ENCODE measurements at regions not wholly inside any gene's neighbourhood (a gene's known extent, or its start where the extent isn't known, plus 50 kb on each side); places are given as distances from the start of the nearest gene placed in this dataset.

DNA sequence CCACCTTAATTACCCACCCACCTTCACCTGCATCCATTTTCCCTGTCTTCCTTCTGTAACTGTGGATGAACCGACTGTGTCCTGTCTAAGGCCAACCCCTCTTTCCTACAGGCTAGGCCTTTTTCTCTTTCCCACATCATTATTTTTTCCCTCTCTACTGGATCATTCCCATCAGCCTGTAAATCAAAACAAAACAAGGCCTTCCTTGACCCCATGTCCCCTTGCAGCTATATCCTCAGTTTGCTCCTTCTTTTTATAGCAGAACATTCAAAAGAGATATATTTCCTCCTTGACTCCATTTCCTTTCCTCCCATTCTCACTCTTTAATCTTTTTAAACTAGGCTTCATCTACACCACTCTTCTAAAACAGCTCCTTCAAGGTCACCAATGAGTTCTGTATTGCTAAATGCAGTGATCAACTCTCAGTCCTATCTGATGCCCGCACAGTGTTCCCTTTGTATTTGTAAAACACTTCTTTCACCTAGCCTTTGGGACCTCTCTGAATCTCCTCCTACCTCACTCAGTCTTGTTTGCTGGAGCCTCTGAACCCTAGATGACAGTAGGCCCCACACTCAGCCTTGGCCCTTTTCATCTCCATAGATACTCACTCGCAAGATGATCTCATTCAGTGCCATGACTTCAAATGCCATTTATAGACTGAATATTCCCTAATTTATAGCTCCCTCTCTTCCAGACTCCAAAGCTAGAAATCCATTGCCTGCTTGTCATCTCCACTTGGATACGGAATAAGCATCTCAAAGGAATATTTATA is 55.7 kb downstream of the CXCR4 start:
- Histone ChIP-seq H3K9me2 (replicated peaks; ENCODE audit: control insufficient read depth, low read length) (no peaks in the 10 kb centered on the region), H3K36me3 (ENCODE audit: control insufficient read depth, low read length) (no peaks in the 10 kb centered on the region)

DNA sequence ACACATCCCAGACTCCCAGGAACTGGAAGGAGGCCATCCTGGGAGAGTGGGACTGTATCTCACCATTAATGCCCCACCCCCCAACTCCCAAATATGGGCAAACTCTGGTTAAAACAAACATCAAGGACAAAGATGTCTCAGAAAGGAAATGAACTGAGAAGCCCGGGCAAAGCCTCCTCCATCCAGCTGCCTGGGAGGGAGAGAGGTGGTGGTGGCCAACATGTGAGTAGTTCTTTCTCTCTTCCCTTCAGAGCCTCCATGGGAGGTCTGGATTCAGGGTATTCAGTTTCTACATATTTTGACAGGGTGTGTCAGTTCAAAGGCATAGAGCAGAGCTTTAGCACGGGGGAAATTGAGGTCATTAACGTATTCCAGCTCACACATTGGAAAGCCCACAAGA is 57.5 kb downstream of the CXCR4 start:
- TF ChIP-seq, protein P1, sequence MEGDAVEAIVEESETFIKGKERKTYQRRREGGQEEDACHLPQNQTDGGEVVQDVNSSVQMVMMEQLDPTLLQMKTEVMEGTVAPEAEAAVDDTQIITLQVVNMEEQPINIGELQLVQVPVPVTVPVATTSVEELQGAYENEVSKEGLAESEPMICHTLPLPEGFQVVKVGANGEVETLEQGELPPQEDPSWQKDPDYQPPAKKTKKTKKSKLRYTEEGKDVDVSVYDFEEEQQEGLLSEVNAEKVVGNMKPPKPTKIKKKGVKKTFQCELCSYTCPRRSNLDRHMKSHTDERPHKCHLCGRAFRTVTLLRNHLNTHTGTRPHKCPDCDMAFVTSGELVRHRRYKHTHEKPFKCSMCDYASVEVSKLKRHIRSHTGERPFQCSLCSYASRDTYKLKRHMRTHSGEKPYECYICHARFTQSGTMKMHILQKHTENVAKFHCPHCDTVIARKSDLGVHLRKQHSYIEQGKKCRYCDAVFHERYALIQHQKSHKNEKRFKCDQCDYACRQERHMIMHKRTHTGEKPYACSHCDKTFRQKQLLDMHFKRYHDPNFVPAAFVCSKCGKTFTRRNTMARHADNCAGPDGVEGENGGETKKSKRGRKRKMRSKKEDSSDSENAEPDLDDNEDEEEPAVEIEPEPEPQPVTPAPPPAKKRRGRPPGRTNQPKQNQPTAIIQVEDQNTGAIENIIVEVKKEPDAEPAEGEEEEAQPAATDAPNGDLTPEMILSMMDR (IDR thresholded peaks at IDR 0.05; ENCODE audit: low read depth, low read length, poor library complexity, severe bottlenecking) = no peak
- no peak for TF ChIP-seq EZH2phosphoT487 (IDR thresholded peaks at IDR 0.05; ENCODE audit: borderline replicate concordance, low read length)
- H4K20me1 ChIP-seq (ENCODE audit: control insufficient read depth, insufficient read depth, low read depth, low read length) = no peaks in the 10 kb centered on the region
- no peak overlapping the region for H3K27ac ChIP-seq (ENCODE audit: low read depth, low read length)
- H3K4me2 ChIP-seq (ENCODE audit: low read length) = peak overlapping the region; percentile 1; the same call in 1 of the 2 replicates
- no peaks in the 10 kb centered on the region for H3K9me3 ChIP-seq (ENCODE audit: control insufficient read depth, insufficient read depth, low read length)
- no peaks in the 10 kb centered on the region for H3K9me2 ChIP-seq (replicated peaks; ENCODE audit: control insufficient read depth, low read length)
- H3K36me3 ChIP-seq (ENCODE audit: control insufficient read depth, low read length) = no peaks in the 10 kb centered on the region
- H3K4me3 ChIP-seq (ENCODE audit: low read length) = no peak overlapping the region
- H3K27me3 ChIP-seq (ENCODE audit: control insufficient read depth, low read length) = no peaks in the 10 kb centered on the region
- peaks cover 80% of the 10 kb centered on the region for H3K4me1 ChIP-seq (ENCODE audit: control insufficient read depth, low read length)
- 0 out of 2 replicates have a peak, but pooled peaks cover 3% of the 10 kb centered on the region for H3F3A ChIP-seq (ENCODE audit: control insufficient read depth, insufficient read depth)
- no peaks in the 10 kb centered on the region for H3K79me2 ChIP-seq (ENCODE audit: control insufficient read depth, low read length)

More for the DNA sequence above, 55.7 kb downstream of the CXCR4 start:
- Histone ChIP-seq H3K4me2 (ENCODE audit: low read length) (0 out of 2 replicates have a peak overlapping the region, but pooled peaks have one; percentile 3), H3K27me3 (ENCODE audit: control insufficient read depth, low read length) (no peaks in the 10 kb centered on the region), H3F3A (ENCODE audit: control insufficient read depth, insufficient read depth) (0 out of 2 replicates have a peak, but pooled peaks cover 3% of the 10 kb centered on the region), H3K9me3 (ENCODE audit: control insufficient read depth, insufficient read depth, low read length) (no peaks in the 10 kb centered on the region), H4K20me1 (ENCODE audit: control insufficient read depth, insufficient read depth, low read depth, low read length) (no peaks in the 10 kb centered on the region), H3K79me2 (ENCODE audit: control insufficient read depth, low read length) (no peaks in the 10 kb centered on the region), H3K4me3 (ENCODE audit: low read length) (no peak overlapping the region), H3K4me1 (ENCODE audit: control insufficient read depth, low read length) (peaks cover 64% of the 10 kb centered on the region), H3K27ac (ENCODE audit: low read depth, low read length) (no peak overlapping the region)
- TF ChIP-seq EZH2phosphoT487 (IDR thresholded peaks at IDR 0.05; ENCODE audit: borderline replicate concordance, low read length) = no peak
- TF ChIP-seq, protein P1 (IDR thresholded peaks at IDR 0.05; ENCODE audit: low read depth, low read length, poor library complexity, severe bottlenecking) = no peak

DNA sequence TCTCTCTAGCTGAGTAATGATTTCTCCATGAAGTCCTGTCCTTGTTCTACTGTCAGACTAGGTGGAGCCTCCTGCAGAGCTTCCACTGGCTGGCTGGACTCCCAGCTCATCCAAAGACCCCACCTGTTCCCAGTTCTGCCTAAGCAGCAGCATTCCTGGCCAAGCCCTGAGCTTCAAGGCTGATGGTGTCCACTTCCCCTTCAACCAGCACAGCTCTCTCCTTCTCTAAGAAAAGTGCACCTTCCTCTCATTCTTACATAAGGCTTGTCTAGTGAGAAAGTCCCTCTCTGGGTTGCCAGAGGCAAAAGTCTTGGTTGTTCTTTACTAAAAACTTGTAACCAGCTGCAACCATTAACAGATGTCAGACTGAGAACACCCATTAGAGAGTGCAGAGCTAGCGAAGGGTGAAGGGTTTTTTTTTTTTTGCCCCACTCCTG is 58.9 kb downstream of the CXCR4 start:
- no peaks in the 10 kb centered on the region for H3K27me3 ChIP-seq (ENCODE audit: control insufficient read depth, low read length)
- H3F3A ChIP-seq (ENCODE audit: control insufficient read depth, insufficient read depth) = 0 out of 2 replicates have a peak, but pooled peaks cover 3% of the 10 kb centered on the region
- no peaks in the 10 kb centered on the region for H4K20me1 ChIP-seq (ENCODE audit: control insufficient read depth, insufficient read depth, low read depth, low read length)
- peaks cover 78% of the 10 kb centered on the region for H3K4me1 ChIP-seq (ENCODE audit: control insufficient read depth, low read length)
- no peaks in the 10 kb centered on the region for H3K9me3 ChIP-seq (ENCODE audit: control insufficient read depth, insufficient read depth, low read length)
- no peak for TF ChIP-seq EZH2phosphoT487 (IDR thresholded peaks at IDR 0.05; ENCODE audit: borderline replicate concordance, low read length)
- TF ChIP-seq, protein P1 (IDR thresholded peaks at IDR 0.05; ENCODE audit: low read depth, low read length, poor library complexity, severe bottlenecking) = no peak
- H3K27ac ChIP-seq (ENCODE audit: low read depth, low read length) = no peak overlapping the region
- H3K9me2 ChIP-seq (replicated peaks; ENCODE audit: control insufficient read depth, low read length) = no peaks in the 10 kb centered on the region
- peak overlapping the region; percentile 38 for H3K4me2 ChIP-seq (ENCODE audit: low read length)
- no peaks in the 10 kb centered on the region for H3K36me3 ChIP-seq (ENCODE audit: control insufficient read depth, low read length)
- no peaks in the 10 kb centered on the region for H3K79me2 ChIP-seq (ENCODE audit: control insufficient read depth, low read length)
- H3K4me3 ChIP-seq (ENCODE audit: low read length) = no peak overlapping the region

Measured in DOHH2 (cell line).